K562 (cell line): ENCODE measurements at regions not wholly inside any gene's neighbourhood (a gene's known extent, or its start where the extent isn't known, plus 50 kb on each side); places are given as distances from the start of the nearest gene placed in this dataset.

Source experiments
- ATAC-seq: fragments of 200-7000 bp; cut with Tn5 transposase; 3 replicates; pipeline ENCODE4 v1.9.1; 2020; ENCODE audit warnings: moderate library complexity
- BruUV-seq: library from RNA; stranded (reverse); fragments of 400-500 nt; replicated peaks from 2 replicates; lab custom pipeline; 2021; lab: Mats Ljungman, UMichigan
- CTCF ChIA-PET: fragments of 300-600 bp; formaldehyde crosslinking; extraction: SDS; loops from one replicate; lab custom pipeline; 2021; ENCODE audit warnings: low intra/inter-chr PET ratio; lab: Yijun Ruan, JAX
- POLR2A ChIA-PET: fragments of 300-600, 350-650 bp; sonication (Branson Sonifier 250); formaldehyde crosslinking; extraction: SDS; loops from one replicate; lab custom pipeline; 2021; ENCODE audit warnings: antibody characterized with exemption, inconsistent platforms; lab: Yijun Ruan, JAX
- DNase-seq, 4 experiments: peaks; one replicate each; pipeline versions ENCODE4 v3.0.0 to v3.0.0-alpha.2; 2011 to 2018; ENCODE audit warnings: low spot score in 3 of 4, mixed read lengths in 3 of 4; ENCODE audit errors: extremely low read depth in 1 of 4
- FAIRE-seq: peaks from 2 replicates; lab custom pipeline; 2011; peaks lifted over from hg19 to GRCh38; lab: Jason Lieb, UNC
- H2AFZ ChIP-seq: 2 replicates; pipeline ENCODE4 v1.6.0; 2011; ENCODE audit warnings: low read depth, low read length, control low read depth, inconsistent platforms
- H3K27ac ChIP-seq: fragments of 200-600 bp; 3 replicates; pipeline ENCODE4 v1.8.0; 2011; ENCODE audit warnings: low read depth, mild to moderate bottlenecking, control low read depth, inconsistent platforms, low read length, moderate library complexity, mixed read lengths; ENCODE audit errors: extremely low read depth
- H3K27me3 ChIP-seq, 2 experiments: fragments of 300-600 bp in 1 of 2; 2 replicates in 1 of 2; 3 replicates in 1 of 2; pipeline versions ENCODE4 v1.6.0 to v1.8.0; 2011; ENCODE audit warnings: inconsistent platforms in 2 of 2, low read length in 2 of 2, mild to moderate bottlenecking in 1 of 2, mixed read lengths in 1 of 2, moderate library complexity in 1 of 2; ENCODE audit not compliant: control insufficient read depth in 2 of 2, insufficient read depth in 2 of 2
- H3K36me3 ChIP-seq: fragments of 300-600 bp; 3 replicates; pipeline ENCODE4 v1.8.0; 2011; ENCODE audit warnings: mild to moderate bottlenecking, low read length, inconsistent platforms; ENCODE audit not compliant: control insufficient read depth, insufficient read depth
- H3K4me1 ChIP-seq, 2 experiments: fragments of 200-600 bp in 1 of 2; replicated peaks in 1 of 2; 2 replicates in 1 of 2; 3 replicates in 1 of 2; pipeline versions ENCODE4 v1.5.1 to v1.8.0; 2011; ENCODE audit warnings: inconsistent platforms in 2 of 2, low read length in 2 of 2, mild to moderate bottlenecking in 1 of 2, mixed read lengths in 1 of 2, moderate library complexity in 1 of 2; ENCODE audit not compliant: control insufficient read depth in 2 of 2, insufficient read depth in 2 of 2
- H3K4me2 ChIP-seq: 2 replicates; pipeline ENCODE4 v1.6.1; 2011; ENCODE audit warnings: low read length, control low read depth, inconsistent platforms, mixed read lengths; ENCODE audit not compliant: insufficient read depth
- H3K4me3 ChIP-seq: fragments of 200-600 bp; sonication (generic), shearing (Covaris generic); 2 replicates; pipeline ENCODE4 v1.5.1; 2016; ENCODE audit warnings: control low read depth, inconsistent platforms
- H3K79me2 ChIP-seq: fragments of 200-600 bp; 3 replicates; pipeline ENCODE4 v1.8.0; 2011; ENCODE audit warnings: low read length, inconsistent platforms; ENCODE audit not compliant: control insufficient read depth, insufficient read depth
- H3K9ac ChIP-seq, 2 experiments: 2 replicates each; pipeline versions ENCODE4 v1.6.0 to v1.6.1; 2011; ENCODE audit warnings: low read depth in 2 of 2, low read length in 2 of 2, control low read depth in 1 of 2, inconsistent platforms in 1 of 2, mild to moderate bottlenecking in 1 of 2, mixed read lengths in 1 of 2; ENCODE audit not compliant: insufficient read depth in 1 of 2
- H3K9me1 ChIP-seq: one replicate; pipeline ENCODE4 v1.6.0; 2011; ENCODE audit warnings: inconsistent platforms, mild to moderate bottlenecking, low read length, moderate library complexity; ENCODE audit not compliant: control insufficient read depth, insufficient read depth
- H3K9me3 ChIP-seq: replicated peaks from 2 replicates; pipeline ENCODE4 v1.5.1; 2011; ENCODE audit warnings: low read depth, low read length, inconsistent platforms; ENCODE audit not compliant: control insufficient read depth, insufficient read depth
- H4K20me1 ChIP-seq: replicated peaks from 2 replicates; pipeline ENCODE4 v1.6.1; 2011; ENCODE audit warnings: low read length, inconsistent platforms, mixed read lengths; ENCODE audit not compliant: control insufficient read depth, insufficient read depth
- CSDE1 ChIP-seq, 2 experiments: fragments of 450-650 bp; IDR thresholded peaks; 2 replicates each; pipeline ENCODE4 v1.6.1; 2016; ENCODE audit warnings: mild to moderate bottlenecking in 1 of 2
- SAFB2 ChIP-seq: fragments of 200-400 bp; formaldehyde crosslinking; IDR thresholded peaks from 2 replicates; pipeline ENCODE4 v1.6.1; 2018; ENCODE audit warnings: borderline replicate concordance, low read length, low read depth, moderate library complexity; ENCODE audit not compliant: severe bottlenecking
- SRSF1 ChIP-seq: fragments of 200-400 bp; formaldehyde crosslinking; IDR thresholded peaks from 2 replicates; pipeline ENCODE4 v1.6.1; 2017; ENCODE audit warnings: mild to moderate bottlenecking, low read depth, low read length, moderate library complexity
- TOE1 ChIP-seq, 2 experiments: fragments of 450-650 bp in 1 of 2; sonication (generic) in 1 of 2; formaldehyde crosslinking in 1 of 2; IDR thresholded peaks; 2 replicates each; pipeline versions ENCODE4 v1.7.1 to v1.8.0; 2016 to 2022; ENCODE audit warnings: borderline replicate concordance in 2 of 2, mild to moderate bottlenecking in 2 of 2, antibody characterized with exemption in 1 of 2, inconsistent platforms in 1 of 2, low read depth in 1 of 2, missing genetic modification reagents in 1 of 2, moderate library complexity in 1 of 2
- ZBTB2 ChIP-seq: fragments of 450-650 bp; IDR thresholded peaks from 2 replicates; pipeline ENCODE4 v1.6.1; 2016; ENCODE audit warnings: antibody characterized with exemption
- WGBS: fragments of 100-300 bp; shearing (Covaris generic); methylation state at CpG from one replicate; pipeline ENCODE4 v1.1.6; 2016; ENCODE audit warnings: low coverage, mixed read lengths; ENCODE audit not compliant: insufficient coverage; ENCODE audit errors: missing lambda C conversion rate; 5-methylcytosine and 5-hydroxymethylcytosine counted together
- in situ Hi-C: fragments of 300-500 bp; cut with MboI; formaldehyde crosslinking; loops from 4 replicates; pipeline ENCODE4 v1.15.0; 2018; ENCODE audit warnings: inconsistent platforms, mixed read lengths
- intact Hi-C: fragments of 100-400 bp; cut with micrococcal nuclease; formaldehyde crosslinking; loops from 2 replicates; pipeline ENCODE4 v1.14.2; 2022

DNA sequence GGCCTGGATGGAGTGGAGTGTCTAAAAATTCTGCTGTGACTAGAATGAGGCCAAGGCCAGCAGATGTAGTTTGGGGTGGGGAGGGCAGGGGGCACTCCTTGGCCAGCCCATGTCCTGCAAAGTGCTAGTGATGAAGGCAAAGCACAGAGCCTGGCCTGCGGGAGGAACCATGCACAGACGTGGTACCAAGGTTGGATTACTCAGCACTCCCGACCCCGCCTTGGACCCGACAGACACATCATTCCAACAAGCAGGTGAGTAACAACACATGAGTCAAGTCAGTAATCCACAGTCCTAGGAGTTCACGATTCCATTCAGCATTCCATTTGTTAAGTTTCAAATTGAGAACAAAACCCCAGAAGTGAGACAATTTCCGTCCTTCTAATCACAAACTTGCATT is 317.3 kb downstream of the TCERG1L start:
- Histone ChIP-seq H3K9me1 (no peaks in the 10 kb centered on the region), H3K9me3 (no peaks in the 10 kb centered on the region), H4K20me1 (no peaks in the 10 kb centered on the region), H3K27ac (no peak overlapping the region), H3K4me3 (no peak overlapping the region), H3K27me3 (peaks cover 0 to 7% of the 10 kb centered on the region in 2 experiments; a peak in 1 of 5 replicates), H3K9ac (no peak overlapping the region), H3K36me3 (no peaks in the 10 kb centered on the region), H2AFZ (no peak overlapping the region), H3K79me2 (no peaks in the 10 kb centered on the region), H3K4me1 (no peaks in the 10 kb centered on the region), H3K4me2 (no peak overlapping the region)
- ATAC-seq = no peak
- no peak for DNase-seq
- FAIRE-seq = no peak
- intact Hi-C loops = no loop called here
- no peak for TF ChIP-seq CSDE1 (IDR thresholded peaks at IDR 0.05)
- no TSS peak for BruUV-seq
- ChIA-PET POLR2A (no interaction called here), CTCF (no interaction called here)
- in situ Hi-C loops = no loop called here
- 0% methylated on average over 4 of the region's 7 CpGs for WGBS

GRCh38 chr10:130994845-130995244 is 316.7 kb downstream of the TCERG1L start:
- H4K20me1 ChIP-seq = no peaks in the 10 kb centered on the region
- no peak for FAIRE-seq
- WGBS = 0% methylated on average over 7 of the region's 7 CpGs
- no peak for DNase-seq
- ChIA-PET CTCF (no interaction called here), POLR2A (no interaction called here)
- H2AFZ ChIP-seq = no peak overlapping the region
- H3K9me1 ChIP-seq = no peaks in the 10 kb centered on the region
- intact Hi-C loops (no loop called here), in situ Hi-C loops (no loop called here)
- BruUV-seq = no TSS peak
- no peaks in the 10 kb centered on the region for H3K4me1 ChIP-seq
- no peaks in the 10 kb centered on the region for H3K36me3 ChIP-seq
- H3K27ac ChIP-seq = no peak overlapping the region
- no peak for ATAC-seq
- H3K27me3 ChIP-seq = peaks cover 0 to 7% of the 10 kb centered on the region in 2 experiments; a peak in 1 of 5 replicates
- H3K79me2 ChIP-seq = no peaks in the 10 kb centered on the region
- TF ChIP-seq ZBTB2 (no peak), TOE1 (IDR thresholded peaks at IDR 0.05; ENCODE audit: borderline replicate concordance) (no peak), TOE1 (CRISPR knock-in tag; IDR thresholded peaks at IDR 0.05; ENCODE audit: borderline replicate concordance, low read depth) (no peak), SRSF1 (no peak), SAFB2 (no peak)
- no peak overlapping the region for H3K4me2 ChIP-seq
- H3K9ac ChIP-seq = no peak overlapping the region
- H3K4me3 ChIP-seq = no peak overlapping the region
- no peaks in the 10 kb centered on the region for H3K9me3 ChIP-seq
